ENCODE measurements at regions not wholly inside any gene's neighbourhood (a gene's known extent, or its start where the extent isn't known, plus 50 kb on each side); places are given as distances from the start of the nearest gene placed in this dataset.

- TF ChIP-seq POLR2A (IDR thresholded peaks at IDR 0.05), result no peak
- TF ChIP-seq CTCF (IDR thresholded peaks at IDR 0.05), result no peak
Observed at GRCh38 chr2:109724533-109725460, 69.3 kb upstream of the RGPD5 start.

All from uterus (tissue), 2 donors.